ENCODE measurements at regions not wholly inside any gene's neighbourhood (a gene's known extent, or its start where the extent isn't known, plus 50 kb on each side); places are given as distances from the start of the nearest gene placed in this dataset.

GRCh38 chr22:47484960-47485569, 722.6 kb downstream of the TBC1D22A start:
- ChIA-PET POLR2A (no interaction called here), CTCF (interaction anchor here (0.6 kb wide), 1 partner anchor 238 kb away, joined by 3 read pairs; no protein-coding TSS in a partner anchor)
- Histone ChIP-seq H3K27ac (ENCODE audit: extremely low read depth, low read depth, low read length) (no peak overlapping the region), H3K36me3 (ENCODE audit: control insufficient read depth in 2 of 2, insufficient read depth in 1 of 2, low read length in 2 of 2) (no peaks in the 10 kb centered on the region), H3K4me3 (ENCODE audit: low read depth, low read length) (no peak overlapping the region), H3K4me1 (ENCODE audit: control insufficient read depth, insufficient read depth, low read length) (no peaks in the 10 kb centered on the region), H3K9me3 (ENCODE audit: control insufficient read depth, insufficient read depth, low read depth, low read length) (no peaks in the 10 kb centered on the region)
- TF ChIP-seq ZNF426 (tag by site-specific recombination; IDR thresholded peaks at IDR 0.05) (no peak), ZNF416 (tag by site-specific recombination; IDR thresholded peaks at IDR 0.05) (no peak), ZNF837 (tag by site-specific recombination; IDR thresholded peaks at IDR 0.05) (no peak), OSR2 (tag by site-specific recombination; IDR thresholded peaks at IDR 0.05) (no peak), ZNF704 (tag by site-specific recombination; IDR thresholded peaks at IDR 0.05) (no peak), SALL2 (tag by site-specific recombination; IDR thresholded peaks at IDR 0.05; ENCODE audit: borderline replicate concordance) (no peak), ZNF157 (tag by site-specific recombination; IDR thresholded peaks at IDR 0.05) (no peak), EGR2 (tag by site-specific recombination; IDR thresholded peaks at IDR 0.05; ENCODE audit: low read depth) (no peak), ZNF423 (tag by site-specific recombination; IDR thresholded peaks at IDR 0.05) (no peak), ZFP41 (tag by site-specific recombination; IDR thresholded peaks at IDR 0.05; ENCODE audit: borderline replicate concordance) (no peak), ZNF843 (tag by site-specific recombination; IDR thresholded peaks at IDR 0.05) (no peak)
- TF ChIP-seq, protein P1, sequence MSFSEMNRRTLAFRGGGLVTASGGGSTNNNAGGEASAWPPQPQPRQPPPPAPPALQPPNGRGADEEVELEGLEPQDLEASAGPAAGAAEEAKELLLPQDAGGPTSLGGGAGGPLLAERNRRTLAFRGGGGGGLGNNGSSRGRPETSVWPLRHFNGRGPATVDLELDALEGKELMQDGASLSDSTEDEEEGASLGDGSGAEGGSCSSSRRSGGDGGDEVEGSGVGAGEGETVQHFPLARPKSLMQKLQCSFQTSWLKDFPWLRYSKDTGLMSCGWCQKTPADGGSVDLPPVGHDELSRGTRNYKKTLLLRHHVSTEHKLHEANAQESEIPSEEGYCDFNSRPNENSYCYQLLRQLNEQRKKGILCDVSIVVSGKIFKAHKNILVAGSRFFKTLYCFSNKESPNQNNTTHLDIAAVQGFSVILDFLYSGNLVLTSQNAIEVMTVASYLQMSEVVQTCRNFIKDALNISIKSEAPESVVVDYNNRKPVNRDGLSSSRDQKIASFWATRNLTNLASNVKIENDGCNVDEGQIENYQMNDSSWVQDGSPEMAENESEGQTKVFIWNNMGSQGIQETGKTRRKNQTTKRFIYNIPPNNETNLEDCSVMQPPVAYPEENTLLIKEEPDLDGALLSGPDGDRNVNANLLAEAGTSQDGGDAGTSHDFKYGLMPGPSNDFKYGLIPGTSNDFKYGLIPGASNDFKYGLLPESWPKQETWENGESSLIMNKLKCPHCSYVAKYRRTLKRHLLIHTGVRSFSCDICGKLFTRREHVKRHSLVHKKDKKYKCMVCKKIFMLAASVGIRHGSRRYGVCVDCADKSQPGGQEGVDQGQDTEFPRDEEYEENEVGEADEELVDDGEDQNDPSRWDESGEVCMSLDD (tag by site-specific recombination; IDR thresholded peaks at IDR 0.05) = no peak
- TF ChIP-seq, protein P2, sequence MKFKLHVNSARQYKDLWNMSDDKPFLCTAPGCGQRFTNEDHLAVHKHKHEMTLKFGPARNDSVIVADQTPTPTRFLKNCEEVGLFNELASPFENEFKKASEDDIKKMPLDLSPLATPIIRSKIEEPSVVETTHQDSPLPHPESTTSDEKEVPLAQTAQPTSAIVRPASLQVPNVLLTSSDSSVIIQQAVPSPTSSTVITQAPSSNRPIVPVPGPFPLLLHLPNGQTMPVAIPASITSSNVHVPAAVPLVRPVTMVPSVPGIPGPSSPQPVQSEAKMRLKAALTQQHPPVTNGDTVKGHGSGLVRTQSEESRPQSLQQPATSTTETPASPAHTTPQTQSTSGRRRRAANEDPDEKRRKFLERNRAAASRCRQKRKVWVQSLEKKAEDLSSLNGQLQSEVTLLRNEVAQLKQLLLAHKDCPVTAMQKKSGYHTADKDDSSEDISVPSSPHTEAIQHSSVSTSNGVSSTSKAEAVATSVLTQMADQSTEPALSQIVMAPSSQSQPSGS (tag by site-specific recombination; IDR thresholded peaks at IDR 0.05; ENCODE audit: low read depth) = no peak
- TF ChIP-seq, protein P3, sequence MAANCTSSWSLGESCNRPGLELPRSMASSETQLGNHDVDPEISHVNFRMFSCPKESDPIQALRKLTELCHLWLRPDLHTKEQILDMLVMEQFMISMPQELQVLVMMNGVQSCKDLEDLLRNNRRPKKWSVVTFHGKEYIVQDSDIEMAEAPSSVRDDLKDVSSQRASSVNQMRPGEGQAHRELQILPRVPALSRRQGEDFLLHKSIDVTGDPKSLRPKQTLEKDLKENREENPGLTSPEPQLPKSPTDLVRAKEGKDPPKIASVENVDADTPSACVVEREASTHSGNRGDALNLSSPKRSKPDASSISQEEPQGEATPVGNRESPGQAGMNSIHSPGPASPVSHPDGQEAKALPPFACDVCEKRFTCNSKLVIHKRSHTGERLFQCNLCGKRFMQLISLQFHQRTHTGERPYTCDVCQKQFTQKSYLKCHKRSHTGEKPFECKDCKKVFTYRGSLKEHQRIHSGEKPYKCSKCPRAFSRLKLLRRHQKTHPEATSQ (tag by site-specific recombination; IDR thresholded peaks at IDR 0.05) = no peak

DNA sequence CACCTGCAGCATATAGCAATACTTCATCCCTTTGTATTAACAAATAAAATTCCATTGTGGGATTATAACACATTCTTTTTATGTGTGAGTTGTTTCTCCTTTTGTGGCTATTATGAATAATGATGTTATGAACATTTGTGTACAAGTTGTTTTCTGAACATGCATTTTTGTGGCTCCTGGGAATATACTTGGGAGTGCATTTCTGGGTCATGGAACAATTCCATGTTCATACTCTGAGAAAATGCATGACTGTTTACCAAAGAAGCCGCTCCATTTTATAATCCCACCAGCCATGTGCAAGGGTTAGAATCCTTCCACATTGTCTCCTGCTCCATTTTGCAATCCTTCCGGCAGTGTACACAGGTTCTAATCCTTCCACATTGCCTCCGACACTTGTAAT, 713.8 kb downstream of the TBC1D22A start:
- ChIA-PET CTCF (no interaction called here), POLR2A (no interaction called here)
- Histone ChIP-seq H3K36me3 (ENCODE audit: control insufficient read depth in 2 of 2, insufficient read depth in 1 of 2, low read length in 2 of 2) (no peaks in the 10 kb centered on the region), H3K27ac (ENCODE audit: extremely low read depth, low read depth, low read length) (no peak overlapping the region), H3K4me1 (ENCODE audit: control insufficient read depth, insufficient read depth, low read length) (no peaks in the 10 kb centered on the region), H3K9me3 (ENCODE audit: control insufficient read depth, insufficient read depth, low read depth, low read length) (no peaks in the 10 kb centered on the region), H3K4me3 (ENCODE audit: low read depth, low read length) (no peak overlapping the region)
- TF ChIP-seq, protein P4, sequence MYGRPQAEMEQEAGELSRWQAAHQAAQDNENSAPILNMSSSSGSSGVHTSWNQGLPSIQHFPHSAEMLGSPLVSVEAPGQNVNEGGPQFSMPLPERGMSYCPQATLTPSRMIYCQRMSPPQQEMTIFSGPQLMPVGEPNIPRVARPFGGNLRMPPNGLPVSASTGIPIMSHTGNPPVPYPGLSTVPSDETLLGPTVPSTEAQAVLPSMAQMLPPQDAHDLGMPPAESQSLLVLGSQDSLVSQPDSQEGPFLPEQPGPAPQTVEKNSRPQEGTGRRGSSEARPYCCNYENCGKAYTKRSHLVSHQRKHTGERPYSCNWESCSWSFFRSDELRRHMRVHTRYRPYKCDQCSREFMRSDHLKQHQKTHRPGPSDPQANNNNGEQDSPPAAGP (tag by site-specific recombination; IDR thresholded peaks at IDR 0.05) = no peak
- TF ChIP-seq, protein P5, sequence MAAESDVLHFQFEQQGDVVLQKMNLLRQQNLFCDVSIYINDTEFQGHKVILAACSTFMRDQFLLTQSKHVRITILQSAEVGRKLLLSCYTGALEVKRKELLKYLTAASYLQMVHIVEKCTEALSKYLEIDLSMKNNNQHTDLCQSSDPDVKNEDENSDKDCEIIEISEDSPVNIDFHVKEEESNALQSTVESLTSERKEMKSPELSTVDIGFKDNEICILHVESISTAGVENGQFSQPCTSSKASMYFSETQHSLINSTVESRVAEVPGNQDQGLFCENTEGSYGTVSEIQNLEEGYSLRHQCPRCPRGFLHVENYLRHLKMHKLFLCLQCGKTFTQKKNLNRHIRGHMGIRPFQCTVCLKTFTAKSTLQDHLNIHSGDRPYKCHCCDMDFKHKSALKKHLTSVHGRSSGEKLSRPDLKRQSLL (tag by site-specific recombination; IDR thresholded peaks at IDR 0.05) = no peak
- TF ChIP-seq SALL2 (tag by site-specific recombination; IDR thresholded peaks at IDR 0.05; ENCODE audit: borderline replicate concordance) (no peak), ZNF768 (tag by site-specific recombination; IDR thresholded peaks at IDR 0.05) (no peak), MEIS1 (CRISPR knock-in tag; IDR thresholded peaks at IDR 0.05; ENCODE audit: borderline replicate concordance) (no peak), ZNF571 (tag by site-specific recombination; IDR thresholded peaks at IDR 0.05) (no peak), ZNF660 (tag by site-specific recombination; IDR thresholded peaks at IDR 0.05) (no peak), SP3 (tag by site-specific recombination; IDR thresholded peaks at IDR 0.05) (no peak), KLF7 (tag by site-specific recombination; IDR thresholded peaks at IDR 0.05; ENCODE audit: borderline replicate concordance) (no peak), ZBTB7A (tag by site-specific recombination; IDR thresholded peaks at IDR 0.05; ENCODE audit: low read depth) (no peak), ZNF266 (tag by site-specific recombination; IDR thresholded peaks at IDR 0.05; ENCODE audit: low read depth) (no peak)
